H1 (cell line): ENCODE measurements at regions not wholly inside any gene's neighbourhood (a gene's known extent, or its start where the extent isn't known, plus 50 kb on each side); places are given as distances from the start of the nearest gene placed in this dataset.

Experiments
- KDM1A ChIP-seq: fragments of 200-600, 300-600 bp; sonication (generic); IDR thresholded peaks from 2 replicates; pipeline ENCODE4 v1.7.1; 2016; ENCODE audit warnings: mild to moderate bottlenecking, low read length, borderline replicate concordance
- NANOG ChIP-seq: IDR thresholded peaks from 2 replicates; pipeline ENCODE4 v1.6.1; 2011; ENCODE audit warnings: low read length, low read depth, mild to moderate bottlenecking, inconsistent platforms; ENCODE audit not compliant: insufficient read depth, poor library complexity, severe bottlenecking

- TF ChIP-seq KDM1A (no peak), NANOG (no peak)
These were observed 534.4 kb upstream of the POU3F4 start (continued) for GRCh38 chrX:82973646-82974045.
